NCI-H128 (cell line): ENCODE measurements at regions not wholly inside any gene's neighbourhood (a gene's known extent, or its start where the extent isn't known, plus 50 kb on each side); places are given as distances from the start of the nearest gene placed in this dataset.

ENCODE experiments used
- DNase-seq: peaks from one replicate; lab custom pipeline; 2025; ENCODE audit not compliant: unreplicated experiment; lab: John Stamatoyannopoulos, UW

DNA sequence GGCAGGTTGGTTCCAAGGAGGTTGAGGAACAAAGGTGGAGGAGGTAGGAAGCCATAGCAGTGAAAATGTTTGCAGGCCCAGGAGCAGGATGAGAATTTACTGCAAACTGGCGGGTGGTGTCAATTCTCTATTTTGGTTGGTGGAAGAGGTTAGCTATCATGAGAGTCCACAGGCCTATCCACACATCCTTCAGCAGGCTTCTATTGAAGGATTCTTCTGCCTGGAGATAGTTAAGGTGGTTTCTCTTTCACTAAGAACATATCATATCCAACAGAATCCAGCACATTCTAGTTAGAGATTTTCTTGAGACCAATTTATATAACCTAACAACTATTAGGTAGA, 68.9 kb upstream of the DYRK2 start:
- DNase-seq: no peak

- no peak for DNase-seq
Observed at GRCh38 chr12:67582238-67582834, 66.2 kb upstream of the DYRK2 start.

GRCh38 chr12:67582844-67583243, 65.7 kb upstream of the DYRK2 start:
- DNase-seq: no peak

GRCh38 chr12:67586951-67587350, 61.6 kb upstream of the DYRK2 start:
- no peak for DNase-seq

- no peak for DNase-seq
Observed at GRCh38 chr12:67589078-67589477, 59.5 kb upstream of the DYRK2 start.

GRCh38 chr12:67590149-67590790, 58.3 kb upstream of the DYRK2 start:
- DNase-seq: no peak

DNA sequence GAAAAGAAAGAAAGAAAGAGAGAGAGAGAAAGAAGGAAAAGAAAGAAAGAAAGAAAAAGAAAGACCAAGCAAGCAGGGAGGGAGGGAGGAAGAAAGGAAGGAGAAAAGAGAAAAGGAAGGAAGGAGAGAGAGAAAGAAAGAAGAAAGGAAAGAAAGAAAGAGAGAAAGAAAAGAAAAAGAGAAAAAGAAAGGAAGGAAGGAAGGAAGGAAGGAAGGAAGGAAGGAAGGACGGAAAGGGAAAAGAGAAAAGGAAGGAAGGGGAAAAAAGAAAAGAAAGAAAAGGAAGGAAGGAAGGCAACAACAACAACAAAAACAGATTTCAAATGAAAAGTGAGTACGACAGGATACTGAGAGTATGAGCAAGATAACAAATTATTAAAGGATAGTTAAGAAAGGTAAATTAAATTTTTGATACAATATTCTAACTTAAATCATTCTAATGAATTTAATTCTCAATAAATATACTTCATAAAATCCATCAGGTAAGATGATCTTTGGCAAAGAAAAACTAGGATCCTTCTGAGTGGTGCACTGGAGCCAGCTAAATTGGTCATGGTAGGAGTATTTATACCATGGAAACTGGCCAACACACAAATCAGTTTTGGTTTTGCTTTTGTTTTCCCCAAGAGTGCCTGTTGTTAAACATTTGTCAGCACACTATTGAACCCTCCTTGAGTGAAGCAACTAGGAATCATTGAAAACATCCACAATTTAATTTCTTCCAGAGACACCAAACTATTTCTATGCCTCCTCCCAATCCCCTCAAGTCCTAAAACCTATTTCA, 56.1 kb upstream of the DYRK2 start:
- peak; percentile 29 for DNase-seq

DNA sequence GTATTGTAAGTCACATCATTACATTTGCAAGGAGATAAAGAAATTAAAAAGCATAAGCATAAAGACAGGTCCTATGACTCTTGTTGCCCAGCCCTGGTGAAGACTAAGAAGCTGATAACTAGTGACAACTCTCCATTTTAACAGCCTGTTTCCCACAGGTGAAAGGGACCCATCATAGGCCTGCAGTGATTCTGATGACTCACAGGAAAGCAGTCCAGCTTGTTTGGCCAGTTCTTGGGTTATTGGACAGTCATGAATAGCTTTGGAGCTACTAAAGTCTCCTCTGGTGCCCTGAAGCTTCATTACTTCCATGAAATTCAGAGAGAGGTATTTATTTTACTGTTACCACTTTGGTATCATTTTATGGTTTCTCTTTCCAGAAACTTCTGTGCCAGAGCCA, 55.5 kb upstream of the DYRK2 start:
- DNase-seq: no peak

- DNase-seq: no peak
Observed at GRCh38 chr12:67593461-67594330, 54.8 kb upstream of the DYRK2 start.

DNA sequence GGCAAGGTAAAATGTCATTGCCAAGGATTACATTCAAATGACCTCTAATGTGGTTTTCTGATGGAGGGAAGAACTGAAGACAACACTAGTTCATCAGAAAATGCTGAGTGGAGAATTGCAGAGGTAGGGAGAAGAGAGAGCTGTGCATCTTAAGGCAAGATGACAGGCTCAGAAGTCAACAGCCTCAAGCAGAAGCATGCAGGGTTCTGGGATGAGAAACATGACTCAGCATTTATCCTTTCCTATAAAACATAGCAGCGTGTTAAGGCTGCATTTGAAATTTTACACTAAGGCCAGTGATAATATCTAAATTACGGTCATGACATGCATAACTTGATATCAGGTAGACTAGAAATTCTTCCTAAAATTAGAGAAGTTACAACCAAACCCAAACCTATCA, 53.7 kb upstream of the DYRK2 start:
- DNase-seq: no peak

DNA sequence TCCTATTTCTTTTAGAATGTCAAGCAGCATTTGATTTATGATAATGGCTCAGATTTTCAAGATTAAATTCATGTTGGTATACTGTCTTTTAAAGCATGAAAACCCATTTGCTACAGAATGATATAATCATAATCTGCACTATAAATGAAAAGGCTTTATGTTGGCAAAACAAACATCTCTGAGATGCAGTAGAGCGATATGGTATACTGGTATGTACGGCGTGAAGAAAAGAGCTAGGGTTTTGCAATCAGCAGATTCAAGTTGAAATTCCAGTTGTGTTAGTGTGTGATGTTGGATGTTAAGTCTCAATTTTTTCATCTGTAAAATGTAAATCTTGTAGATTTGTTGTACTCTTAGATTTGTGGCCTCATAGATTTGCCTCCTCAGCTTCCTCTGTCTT, 53.2 kb upstream of the DYRK2 start:
- DNase-seq: no peak

DNA sequence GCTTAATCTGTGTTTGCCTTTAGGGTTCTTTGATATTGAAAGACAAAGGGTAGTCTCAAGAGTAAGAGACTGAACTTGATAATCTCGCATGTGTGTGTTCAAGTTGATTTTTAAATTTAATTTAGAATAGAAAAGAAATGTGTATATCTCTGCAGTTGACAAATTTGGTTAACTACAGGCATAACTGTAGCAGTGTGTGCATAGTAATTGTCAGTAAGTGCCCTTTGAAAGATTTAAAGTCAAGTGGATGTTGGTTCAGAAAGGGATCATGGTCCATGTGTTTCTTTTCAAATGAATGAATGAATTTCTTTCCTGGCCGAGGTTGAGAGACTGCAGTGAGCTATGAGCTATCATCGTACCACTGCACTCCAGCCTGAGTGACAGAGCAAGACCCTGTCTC, 49.9 kb upstream of the DYRK2 start:
- no peak for DNase-seq
